ENCODE measurements at regions not wholly inside any gene's neighbourhood (a gene's known extent, or its start where the extent isn't known, plus 50 kb on each side); places are given as distances from the start of the nearest gene placed in this dataset.
A peak's percentile ranks its signal among the peaks of the same experiment; 100 is the strongest.

- Histone ChIP-seq H3K4me3 (no peak overlapping the region), H3K27me3 (no peaks in the 10 kb centered on the region), H3K9me3 (replicated peaks in 1 of 3) (no peaks in the 10 kb centered on the region), H3K36me3 (replicated peaks in 1 of 2) (no peaks in the 10 kb centered on the region), H3K27ac (no peak overlapping the region), H3K4me1 (replicated peaks in 1 of 2) (peaks cover 0 to 10% of the 10 kb centered on the region in 2 donors)
- DNase-seq = peak in 4 of 7 donors; percentile 23 to 62 (median 32)
- WGBS, 4 donors = 47 to 60% (median 52%) methylated on average over 8 to 11 of the region's 11 CpGs
- TF ChIP-seq POLR2A (IDR thresholded peaks at IDR 0.05) (no peak), CTCF (IDR thresholded peaks at IDR 0.05) (peak in 1 of 6 experiments; percentile 12)
- intact Hi-C loops (cut with DNase I) = no loop called here
Measured at GRCh38 chr7:36021917-36022550, 131.0 kb upstream of the EEPD1 start.

- Histone ChIP-seq H3K27ac (no peak overlapping the region), H3K36me3 (replicated peaks in 1 of 2) (no peaks in the 10 kb centered on the region), H3K4me1 (replicated peaks in 1 of 2) (peaks cover 0 to 10% of the 10 kb centered on the region in 2 donors), H3K4me3 (no peak overlapping the region), H3K27me3 (no peaks in the 10 kb centered on the region), H3K9me3 (replicated peaks in 1 of 3) (no peaks in the 10 kb centered on the region)
- TF ChIP-seq CTCF (IDR thresholded peaks at IDR 0.05) = no peak
- no peak for TF ChIP-seq POLR2A (IDR thresholded peaks at IDR 0.05)
- intact Hi-C loops (cut with DNase I) = no loop called here
- no peak for DNase-seq
- WGBS, 4 donors = 68 to 81% (median 76%) methylated on average over 2 of the region's 2 CpGs
Measured at GRCh38 chr7:36023033-36023560, 130.0 kb upstream of the EEPD1 start.

- Histone ChIP-seq H3K4me1 (replicated peaks in 1 of 2) (peaks cover 0 to 10% of the 10 kb centered on the region in 2 donors), H3K9me3 (replicated peaks in 1 of 3) (no peaks in the 10 kb centered on the region), H3K4me3 (no peak overlapping the region), H3K36me3 (replicated peaks in 1 of 2) (no peaks in the 10 kb centered on the region), H3K27me3 (no peaks in the 10 kb centered on the region), H3K27ac (no peak overlapping the region)
- no peak for TF ChIP-seq CTCF (IDR thresholded peaks at IDR 0.05)
- no peak for TF ChIP-seq POLR2A (IDR thresholded peaks at IDR 0.05)
- 78 to 87% (median 81%) methylated on average over 4 of the region's 4 CpGs for WGBS, 4 donors
- DNase-seq = no peak
- intact Hi-C loops (cut with DNase I) = no loop called here
Measured at GRCh38 chr7:36025190-36025589, 127.9 kb upstream of the EEPD1 start.

- intact Hi-C loops (cut with DNase I) = no loop called here
- Histone ChIP-seq H3K4me3 (no peak overlapping the region), H3K36me3 (replicated peaks in 1 of 2) (no peaks in the 10 kb centered on the region), H3K27ac (no peak overlapping the region), H3K4me1 (replicated peaks in 1 of 2) (no peaks in the 10 kb centered on the region), H3K27me3 (no peaks in the 10 kb centered on the region), H3K9me3 (replicated peaks in 1 of 3) (no peaks in the 10 kb centered on the region)
- no peak for TF ChIP-seq CTCF (IDR thresholded peaks at IDR 0.05)
- no peak for TF ChIP-seq POLR2A (IDR thresholded peaks at IDR 0.05)
- no peak for DNase-seq
- 58 to 71% (median 64%) methylated on average over 4 of the region's 4 CpGs for WGBS, 4 donors
Measured at GRCh38 chr7:36029311-36029710, 123.7 kb upstream of the EEPD1 start.

Measured in adrenal gland (tissue), 9 donors.